CD4-positive, CD25-positive, alpha-beta regulatory T cell (primary cell): ENCODE measurements at regions not wholly inside any gene's neighbourhood (a gene's known extent, or its start where the extent isn't known, plus 50 kb on each side); places are given as distances from the start of the nearest gene placed in this dataset.

ENCODE experiments used
- ATAC-seq, 2 donors: fragments of 150-1000 bp; cut with Tn5 transposase; one replicate each; pipeline ENCODE4 v1.10.0; 2021; ENCODE audit warnings: low read depth in 2 of 2, moderate number of reproducible peaks in 2 of 2, moderate library complexity in 1 of 2
- DNase-seq, 3 donors: peaks; one replicate each; pipeline versions ENCODE4 v3.0.0 to v3.0.0-alpha.2; 2012 to 2022; ENCODE audit warnings: mixed read lengths in 1 of 3
- H3K27ac ChIP-seq: one replicate; pipeline ENCODE4 v1.7.0; 2013; ENCODE audit warnings: mild to moderate bottlenecking, low read length; ENCODE audit not compliant: insufficient read depth, poor library complexity, severe bottlenecking
- H3K27me3 ChIP-seq: one replicate; pipeline ENCODE4 v1.7.0; 2013; ENCODE audit warnings: low read length; ENCODE audit not compliant: control insufficient read depth, insufficient read depth
- H3K36me3 ChIP-seq: one replicate; pipeline ENCODE4 v1.7.0; 2013; ENCODE audit warnings: mild to moderate bottlenecking, low read length, moderate library complexity; ENCODE audit not compliant: control insufficient read depth, insufficient read depth
- H3K4me1 ChIP-seq: 2 replicates; pipeline ENCODE4 v1.7.0; 2013; ENCODE audit warnings: mild to moderate bottlenecking, low read length; ENCODE audit not compliant: insufficient read depth, control insufficient read depth, poor library complexity, severe bottlenecking
- H3K4me3 ChIP-seq: one replicate; pipeline ENCODE4 v1.7.0; 2013; ENCODE audit warnings: low read depth, mild to moderate bottlenecking, low read length, moderate library complexity
- H3K9me3 ChIP-seq, 2 experiments: 1 replicate in 1 of 2; 2 replicates in 1 of 2; pipeline ENCODE4 v1.7.0; 2013; ENCODE audit warnings: low read length in 2 of 2, mild to moderate bottlenecking in 1 of 2, moderate library complexity in 1 of 2; ENCODE audit not compliant: control insufficient read depth in 2 of 2
- H3K27ac Mint-ChIP-seq, 3 donors: one replicate each; pipeline ENCODE4 v1.8.0; 2020 to 2022; ENCODE audit warnings: mild to moderate bottlenecking in 3 of 3, mixed read lengths in 3 of 3, moderate library complexity in 2 of 3
- H3K27me3 Mint-ChIP-seq: one replicate; pipeline ENCODE4 v1.8.0; 2022; ENCODE audit warnings: mild to moderate bottlenecking, mixed read lengths
- H3K36me3 Mint-ChIP-seq: one replicate; pipeline ENCODE4 v1.8.0; 2020; ENCODE audit warnings: mixed read lengths
- H3K4me1 Mint-ChIP-seq, 4 donors: one replicate each; pipeline ENCODE4 v1.8.0; 2020 to 2022; ENCODE audit warnings: mixed read lengths in 4 of 4, mild to moderate bottlenecking in 1 of 4
- H3K4me3 Mint-ChIP-seq, 4 donors: one replicate each; pipeline ENCODE4 v1.8.0; 2020 to 2022; ENCODE audit warnings: mild to moderate bottlenecking in 4 of 4, mixed read lengths in 4 of 4, moderate library complexity in 3 of 4
- H3K9me3 Mint-ChIP-seq, 7 donors: one replicate each; pipeline ENCODE4 v1.8.0; 2020 to 2022; ENCODE audit warnings: mixed read lengths in 7 of 7, mild to moderate bottlenecking in 3 of 7, moderate library complexity in 2 of 7

DNA sequence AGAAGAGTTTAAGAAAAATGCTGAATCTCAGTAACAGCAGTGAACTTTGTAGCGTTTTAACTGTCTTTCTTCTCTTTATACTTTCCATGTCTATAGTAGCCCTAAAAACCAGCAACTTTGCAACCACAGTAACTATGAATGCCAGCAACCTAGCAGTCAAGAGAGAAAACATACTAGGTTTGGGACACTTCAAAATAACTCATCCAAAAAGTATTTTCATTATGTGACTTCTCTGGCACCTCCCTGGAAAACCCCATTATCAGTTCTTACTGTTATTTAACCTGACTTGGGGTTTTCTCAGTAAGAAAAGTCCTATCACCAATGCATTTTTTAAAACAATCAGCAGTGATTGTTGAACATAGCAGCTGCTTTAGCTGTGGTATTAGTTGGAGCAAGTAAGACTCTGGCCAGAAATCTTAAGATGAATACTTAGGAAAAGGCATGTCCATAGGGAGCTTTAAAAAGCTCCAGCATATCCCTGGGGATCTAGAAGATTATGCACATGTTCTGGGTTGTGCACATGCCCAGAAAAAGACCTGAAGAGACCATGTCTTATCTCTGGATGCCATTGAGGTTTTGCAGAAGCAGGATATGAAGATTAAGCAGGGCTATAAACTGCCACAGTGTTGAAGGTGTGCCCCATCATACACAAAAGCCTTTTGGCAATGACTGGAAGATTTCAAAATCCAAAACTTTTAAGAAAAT, 411.3 kb downstream of the CMPK2 start:
- Histone ChIP-seq H3K27ac (no peak overlapping the region), H3K9me3 (peaks cover 0 to under 1% of the 10 kb centered on the region in 2 experiments), H3K4me1 (no peaks in the 10 kb centered on the region), H3K4me3 (no peak overlapping the region), H3K36me3 (no peaks in the 10 kb centered on the region), H3K27me3 (no peaks in the 10 kb centered on the region)
- Mint-ChIP-seq H3K27me3 (no peaks in the 10 kb centered on the region), H3K4me3 (no peak overlapping the region), H3K4me1 (no peaks in the 10 kb centered on the region), H3K36me3 (no peaks in the 10 kb centered on the region), H3K27ac (no peak overlapping the region), H3K9me3 (peaks cover 0 to 14% (median 5%) of the 10 kb centered on the region in 7 donors)
- DNase-seq (no peak), ATAC-seq (no peak)

DNA sequence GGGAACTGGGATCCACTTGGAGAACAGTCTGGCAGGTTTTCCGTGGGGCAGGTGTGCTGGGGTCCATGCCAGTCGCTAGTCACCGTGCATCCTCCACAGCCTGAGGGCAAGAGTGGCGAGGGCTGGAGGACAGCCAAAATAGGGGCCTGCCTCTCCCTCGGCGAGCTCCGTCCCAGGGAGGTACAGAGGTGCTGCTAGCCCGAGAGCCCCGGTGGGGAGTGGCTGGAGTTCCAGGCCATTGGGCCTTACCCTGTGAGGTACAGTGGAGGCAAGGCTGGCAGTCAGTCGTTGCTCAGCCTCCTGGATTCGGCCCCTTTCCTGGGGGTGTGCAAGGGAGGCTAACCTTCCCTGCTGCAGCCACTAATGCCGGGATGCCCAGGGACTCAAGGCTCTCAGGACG, 406.6 kb downstream of the CMPK2 start:
- peaks cover 0 to 16% (median 6%) of the 10 kb centered on the region in 7 donors for H3K9me3 Mint-ChIP-seq
- no peak overlapping the region for H3K4me3 Mint-ChIP-seq
- Histone ChIP-seq H3K36me3 (no peaks in the 10 kb centered on the region), H3K4me3 (no peak overlapping the region), H3K27me3 (no peaks in the 10 kb centered on the region), H3K4me1 (no peaks in the 10 kb centered on the region), H3K9me3 (peaks cover 0 to 6% of the 10 kb centered on the region in 2 experiments), H3K27ac (no peak overlapping the region)
- ATAC-seq (no peak), DNase-seq (no peak)
- H3K27ac Mint-ChIP-seq: no peak overlapping the region
- no peaks in the 10 kb centered on the region for H3K36me3 Mint-ChIP-seq
- H3K27me3 Mint-ChIP-seq: no peaks in the 10 kb centered on the region
- no peaks in the 10 kb centered on the region for H3K4me1 Mint-ChIP-seq

DNA sequence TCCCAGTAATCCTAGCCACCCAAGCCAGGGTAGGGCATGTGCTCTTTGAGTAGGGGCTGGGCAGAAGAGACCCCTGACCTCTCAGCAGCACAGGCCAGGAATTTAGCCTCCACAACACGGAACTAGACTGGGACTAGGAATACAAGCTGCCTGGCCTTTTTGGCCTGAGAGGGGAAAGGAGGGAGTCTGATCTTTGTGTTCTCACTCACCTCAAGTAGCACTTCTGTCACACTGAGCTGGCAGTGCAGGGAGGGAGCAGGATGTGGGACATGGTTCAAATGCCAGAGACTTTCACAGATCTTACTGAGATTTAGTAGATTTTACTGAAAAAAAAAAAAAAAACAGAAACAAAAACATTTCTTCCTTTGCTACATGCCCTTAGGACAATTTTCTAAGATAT, 395.2 kb downstream of the CMPK2 start:
- H3K27me3 ChIP-seq: no peaks in the 10 kb centered on the region
- no peak overlapping the region for H3K27ac Mint-ChIP-seq
- no peaks in the 10 kb centered on the region for H3K4me1 Mint-ChIP-seq
- H3K4me1 ChIP-seq: no peaks in the 10 kb centered on the region
- ATAC-seq: no peak
- no peak for DNase-seq
- no peaks in the 10 kb centered on the region for H3K27me3 Mint-ChIP-seq
- peaks cover 0 to 2% of the 10 kb centered on the region in 2 experiments for H3K9me3 ChIP-seq
- no peaks in the 10 kb centered on the region for H3K36me3 Mint-ChIP-seq
- no peak overlapping the region for H3K4me3 Mint-ChIP-seq
- H3K9me3 Mint-ChIP-seq: peaks cover 0 to 19% (median 2%) of the 10 kb centered on the region in 7 donors
- H3K27ac ChIP-seq: no peak overlapping the region
- H3K36me3 ChIP-seq: no peaks in the 10 kb centered on the region
- H3K4me3 ChIP-seq: no peak overlapping the region

- peaks cover 0 to 15% (median 1%) of the 10 kb centered on the region in 7 donors for H3K9me3 Mint-ChIP-seq
- no peaks in the 10 kb centered on the region for H3K4me1 Mint-ChIP-seq
- H3K9me3 ChIP-seq: peaks cover 0 to 2% of the 10 kb centered on the region in 2 experiments
- H3K4me1 ChIP-seq: no peaks in the 10 kb centered on the region
- DNase-seq (no peak), ATAC-seq (no peak)
- H3K27ac Mint-ChIP-seq: no peak overlapping the region
- no peak overlapping the region for H3K4me3 Mint-ChIP-seq
- no peak overlapping the region for H3K4me3 ChIP-seq
- no peaks in the 10 kb centered on the region for H3K27me3 ChIP-seq
- no peak overlapping the region for H3K27ac ChIP-seq
- no peaks in the 10 kb centered on the region for H3K36me3 Mint-ChIP-seq
- no peaks in the 10 kb centered on the region for H3K36me3 ChIP-seq
- no peaks in the 10 kb centered on the region for H3K27me3 Mint-ChIP-seq
These were observed 394.3 kb downstream of the CMPK2 start for GRCh38 chr2:6471419-6471818.

DNA sequence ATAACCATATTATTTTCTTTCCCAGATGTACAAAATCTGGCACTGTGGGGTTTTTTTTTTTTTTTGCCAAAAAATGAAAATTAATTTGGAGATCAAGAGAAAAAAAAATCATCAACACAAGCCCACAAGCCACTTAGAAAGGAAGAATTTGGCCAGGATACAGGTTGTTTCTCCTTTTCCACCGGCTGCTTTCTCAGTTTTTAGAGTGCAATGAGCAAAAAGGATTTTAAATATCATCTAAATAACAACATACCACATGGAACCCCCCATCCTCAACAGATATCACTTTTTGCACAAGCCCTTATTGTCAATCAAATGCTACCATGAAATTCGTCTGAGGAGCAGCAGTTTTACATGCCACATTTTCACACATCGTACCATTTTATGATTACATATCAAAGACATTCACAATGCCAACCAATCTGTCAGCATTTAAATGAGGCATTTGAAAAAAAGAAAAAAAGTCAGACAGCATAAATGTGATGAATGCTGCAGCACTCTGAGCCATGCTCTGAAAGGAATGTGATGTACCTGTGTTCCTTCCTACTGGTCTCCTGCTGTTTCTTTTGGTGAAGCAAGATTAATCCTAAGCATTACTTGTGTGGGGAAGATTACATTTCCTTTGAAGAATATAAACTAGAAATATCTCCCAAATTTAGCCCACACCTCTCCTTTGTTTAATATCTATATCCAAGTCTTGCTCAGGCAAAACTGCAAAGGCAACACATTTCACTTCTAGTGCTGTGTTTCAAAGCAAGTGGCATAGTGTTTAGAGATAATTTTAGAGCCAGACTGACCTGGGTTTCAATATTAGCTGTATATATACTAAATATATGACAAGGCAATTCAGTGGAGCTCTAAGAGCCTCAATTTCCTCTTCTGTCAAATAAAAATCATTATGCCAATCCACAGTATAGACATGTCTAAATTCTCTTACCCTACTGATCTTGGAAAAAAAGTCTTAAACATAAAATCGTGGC, 391.3 kb downstream of the CMPK2 start:
- Histone ChIP-seq H3K36me3 (no peaks in the 10 kb centered on the region), H3K9me3 (no peaks in the 10 kb centered on the region), H3K27me3 (no peaks in the 10 kb centered on the region), H3K4me1 (no peaks in the 10 kb centered on the region), H3K4me3 (no peak overlapping the region), H3K27ac (no peak overlapping the region)
- Mint-ChIP-seq H3K9me3 (peaks cover 0 to 9% (median 3%) of the 10 kb centered on the region in 7 donors), H3K4me1 (no peaks in the 10 kb centered on the region), H3K27me3 (no peaks in the 10 kb centered on the region), H3K36me3 (no peaks in the 10 kb centered on the region), H3K27ac (no peak overlapping the region), H3K4me3 (no peak overlapping the region)
- ATAC-seq (no peak), DNase-seq (no peak)

DNA sequence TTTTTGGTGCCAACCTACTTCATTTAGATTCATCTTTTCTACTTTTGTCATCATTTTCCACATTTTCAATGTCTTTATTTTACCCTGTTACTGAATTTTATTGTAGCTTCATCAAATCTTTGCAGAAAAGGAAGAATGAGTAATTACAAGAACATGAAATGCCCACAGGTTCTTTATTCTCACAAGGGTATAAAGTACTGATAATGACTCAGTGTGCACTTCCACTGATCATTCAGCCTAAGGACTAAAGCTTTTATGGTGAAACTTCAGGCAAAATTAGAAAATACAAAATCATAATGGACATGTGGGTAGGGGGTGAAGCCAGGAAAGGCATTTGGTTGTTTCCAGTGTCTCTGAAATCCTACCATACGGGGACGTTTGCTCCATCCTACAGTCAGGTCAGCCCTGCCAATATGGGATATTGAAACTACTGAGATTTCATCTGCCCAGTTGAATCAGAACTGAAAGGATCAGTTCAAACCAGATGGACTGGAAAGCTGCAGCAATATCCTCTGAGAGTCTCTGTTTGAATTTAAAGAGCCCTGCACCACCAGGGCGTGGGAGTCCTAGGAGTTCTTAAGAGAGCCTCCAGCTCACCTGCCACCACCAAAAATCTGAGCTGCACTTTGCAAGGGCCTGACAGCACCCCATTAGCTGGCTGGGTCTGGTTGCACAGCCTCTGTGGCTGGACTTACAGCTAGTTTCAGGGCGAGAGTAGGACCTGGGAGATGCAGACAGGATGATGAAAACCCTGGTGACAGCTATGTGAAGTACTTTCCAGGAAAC, 390.4 kb downstream of the CMPK2 start:
- Histone ChIP-seq H3K27ac (no peak overlapping the region), H3K4me3 (no peak overlapping the region), H3K9me3 (no peaks in the 10 kb centered on the region), H3K36me3 (no peaks in the 10 kb centered on the region), H3K4me1 (no peaks in the 10 kb centered on the region), H3K27me3 (no peaks in the 10 kb centered on the region)
- Mint-ChIP-seq H3K27ac (no peak overlapping the region), H3K36me3 (no peaks in the 10 kb centered on the region), H3K9me3 (peaks cover 0 to 8% (median 5%) of the 10 kb centered on the region in 7 donors), H3K27me3 (no peaks in the 10 kb centered on the region), H3K4me1 (no peaks in the 10 kb centered on the region), H3K4me3 (no peak overlapping the region)
- ATAC-seq: no peak
- DNase-seq: no peak

- Histone ChIP-seq H3K36me3 (no peaks in the 10 kb centered on the region), H3K9me3 (no peaks in the 10 kb centered on the region), H3K27me3 (no peaks in the 10 kb centered on the region), H3K27ac (no peak overlapping the region), H3K4me1 (no peaks in the 10 kb centered on the region), H3K4me3 (no peak overlapping the region)
- H3K9me3 Mint-ChIP-seq: peaks cover 0 to 9% (median 3%) of the 10 kb centered on the region in 7 donors
- H3K27ac Mint-ChIP-seq: peak overlapping the region in 1 of 3 donors; percentile 66
- DNase-seq (no peak), ATAC-seq (no peak)
- H3K4me1 Mint-ChIP-seq: peaks cover 0 to 2% (median 0%) of the 10 kb centered on the region in 4 donors
- H3K27me3 Mint-ChIP-seq: no peaks in the 10 kb centered on the region
- no peaks in the 10 kb centered on the region for H3K36me3 Mint-ChIP-seq
- no peak overlapping the region for H3K4me3 Mint-ChIP-seq
These were observed 385.2 kb downstream of the CMPK2 start for GRCh38 chr2:6480514-6480913.
